SK-N-MC (cell line): ENCODE measurements at regions not wholly inside any gene's neighbourhood (a gene's known extent, or its start where the extent isn't known, plus 50 kb on each side); places are given as distances from the start of the nearest gene placed in this dataset.

Experiments used
- EZH2 ChIP-seq: fragments of 200-600 bp; sonication (generic); IDR thresholded peaks from one replicate; pipeline ENCODE4 v1.6.1; 2017; ENCODE audit warnings: antibody characterized with exemption
- POLR2AphosphoS5 ChIP-seq: IDR thresholded peaks from 2 replicates; pipeline ENCODE4 v1.6.1; 2012; ENCODE audit warnings: mild to moderate bottlenecking, low read depth, low read length, borderline replicate concordance

- no peak for TF ChIP-seq EZH2
- no peak for TF ChIP-seq POLR2AphosphoS5
These were observed 142.0 kb upstream of the MMADHC start for GRCh38 chr2:149729586-149729985.
